Suppressor macrophage treated with lipopolysaccharide for 1 hour (primary cell): ENCODE measurements at regions not wholly inside any gene's neighbourhood (a gene's known extent, or its start where the extent isn't known, plus 50 kb on each side); places are given as distances from the start of the nearest gene placed in this dataset.

ENCODE experiments used
- DNase-seq, 3 donors: peaks; one replicate each; pipeline ENCODE4 v3.0.0-alpha.2; 2020 to 2022

- DNase-seq, result no peak
Observed at GRCh38 chr9:87338088-87338989, 159.3 kb upstream of the DAPK1 start.

- DNase-seq, result no peak
Observed at GRCh38 chr9:87340391-87340790, 157.3 kb upstream of the DAPK1 start.

- DNase-seq, result no peak
Observed at GRCh38 chr9:87342743-87343142, 154.9 kb upstream of the DAPK1 start.

- no peak for DNase-seq
Observed at GRCh38 chr9:87343816-87344430, 153.7 kb upstream of the DAPK1 start.

- no peak for DNase-seq
Observed at GRCh38 chr9:87346061-87346665, 151.5 kb upstream of the DAPK1 start.

GRCh38 chr9:87350915-87351314 lies 146.8 kb upstream of the DAPK1 start:
- no peak for DNase-seq

- DNase-seq, result no peak
Observed at GRCh38 chr9:87353301-87353700, 144.4 kb upstream of the DAPK1 start.

GRCh38 chr9:87354147-87354546 lies 143.5 kb upstream of the DAPK1 start:
- DNase-seq, result no peak

GRCh38 chr9:87357600-87357999 lies 140.1 kb upstream of the DAPK1 start:
- no peak for DNase-seq

- DNase-seq, result no peak
Observed at GRCh38 chr9:87359264-87359663, 138.4 kb upstream of the DAPK1 start.

- DNase-seq, result no peak
Observed at GRCh38 chr9:87359958-87360601, 137.6 kb upstream of the DAPK1 start.

- DNase-seq, result no peak
Observed at GRCh38 chr9:87370049-87370685, 127.5 kb upstream of the DAPK1 start.

GRCh38 chr9:87371795-87372355 lies 125.8 kb upstream of the DAPK1 start:
- no peak for DNase-seq

GRCh38 chr9:87372356-87372851 lies 125.3 kb upstream of the DAPK1 start:
- no peak for DNase-seq

GRCh38 chr9:87374023-87374919 lies 123.4 kb upstream of the DAPK1 start:
- peak; percentile 18 to 28 (median 28) for DNase-seq

- no peak for DNase-seq
Observed at GRCh38 chr9:87375397-87376073, 122.1 kb upstream of the DAPK1 start.

- DNase-seq, result no peak
Observed at GRCh38 chr9:87378676-87379075, 119.0 kb upstream of the DAPK1 start.

GRCh38 chr9:87379300-87379699 lies 118.4 kb upstream of the DAPK1 start:
- DNase-seq, result no peak

- no peak for DNase-seq
Observed at GRCh38 chr9:87381050-87381711, 116.5 kb upstream of the DAPK1 start.

GRCh38 chr9:87381746-87382145 lies 115.9 kb upstream of the DAPK1 start:
- DNase-seq, result no peak
